H1 (cell line): ENCODE measurements at regions not wholly inside any gene's neighbourhood (a gene's known extent, or its start where the extent isn't known, plus 50 kb on each side); places are given as distances from the start of the nearest gene placed in this dataset.

ENCODE experiments used
- SAP30 ChIP-seq: fragments of 300-600 bp; sonication (generic); IDR thresholded peaks from 2 replicates; pipeline ENCODE4 v1.7.1; 2012; ENCODE audit warnings: low read length, moderate library complexity, mild to moderate bottlenecking, inconsistent platforms; ENCODE audit not compliant: insufficient read depth, insufficient replicate concordance
- TF ChIP-seq, protein P1 (sequence below): IDR thresholded peaks from 2 replicates; pipeline ENCODE4 v1.6.1; 2012; ENCODE audit warnings: inconsistent platforms
- TF ChIP-seq, protein P2 (sequence below): IDR thresholded peaks from 2 replicates; pipeline ENCODE4 v1.6.1; 2012; ENCODE audit warnings: inconsistent platforms

DNA sequence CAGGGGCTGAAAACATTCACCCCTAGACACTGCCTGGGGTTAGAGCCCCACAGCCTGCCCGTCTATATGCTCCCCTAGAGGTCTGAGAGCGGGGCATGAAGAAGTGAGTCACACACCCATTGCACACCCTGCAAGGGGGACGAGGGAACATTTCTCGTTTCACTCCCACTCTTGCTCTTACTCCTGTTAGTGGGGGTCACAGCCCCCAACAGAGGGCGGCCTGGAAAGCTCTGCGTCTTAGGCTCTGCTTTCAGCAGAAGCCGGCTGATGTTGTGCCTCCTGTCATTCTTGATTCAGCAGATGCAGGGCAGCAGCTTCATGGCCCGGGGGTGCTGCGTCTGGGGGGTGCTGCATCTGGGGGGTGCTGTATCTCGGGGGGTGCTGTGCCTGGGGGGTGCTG is 141.3 kb downstream of the ASB1 start (continued):
- TF ChIP-seq, protein P1, sequence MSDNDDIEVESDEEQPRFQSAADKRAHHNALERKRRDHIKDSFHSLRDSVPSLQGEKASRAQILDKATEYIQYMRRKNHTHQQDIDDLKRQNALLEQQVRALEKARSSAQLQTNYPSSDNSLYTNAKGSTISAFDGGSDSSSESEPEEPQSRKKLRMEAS = no peak
- TF ChIP-seq, protein P2, sequence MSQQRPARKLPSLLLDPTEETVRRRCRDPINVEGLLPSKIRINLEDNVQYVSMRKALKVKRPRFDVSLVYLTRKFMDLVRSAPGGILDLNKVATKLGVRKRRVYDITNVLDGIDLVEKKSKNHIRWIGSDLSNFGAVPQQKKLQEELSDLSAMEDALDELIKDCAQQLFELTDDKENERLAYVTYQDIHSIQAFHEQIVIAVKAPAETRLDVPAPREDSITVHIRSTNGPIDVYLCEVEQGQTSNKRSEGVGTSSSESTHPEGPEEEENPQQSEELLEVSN = no peak
- TF ChIP-seq SAP30 = no peak
